Stimulated activated CD4-positive, alpha-beta T cell treated with anti-CD3 and anti-CD28 coated beads, Interleukin-4, amount 100 ng/mL, for 48 hours (primary cell): ENCODE measurements at regions not wholly inside any gene's neighbourhood (a gene's known extent, or its start where the extent isn't known, plus 50 kb on each side); places are given as distances from the start of the nearest gene placed in this dataset.

Experiments
- DNase-seq, 2 donors: peaks; one replicate each; pipeline ENCODE4 v3.0.0-alpha.2; 2020; ENCODE audit warnings: low read depth in 2 of 2

- no peak for DNase-seq
These were observed 258.9 kb downstream of the BRD1 start for GRCh38 chr22:49568751-49569285.

- no peak for DNase-seq
These were observed 259.5 kb downstream of the BRD1 start for GRCh38 chr22:49567899-49568750.

GRCh38 chr22:49566693-49567092 is 261.0 kb downstream of the BRD1 start:
- no peak for DNase-seq

- DNase-seq, result no peak
These were observed 261.5 kb downstream of the BRD1 start for GRCh38 chr22:49566141-49566541.

- DNase-seq, result no peak
These were observed 262.2 kb downstream of the BRD1 start for GRCh38 chr22:49565516-49565855.

GRCh38 chr22:49564666-49565515 is 262.8 kb downstream of the BRD1 start:
- DNase-seq, result no peak

- DNase-seq, result no peak
These were observed 263.6 kb downstream of the BRD1 start for GRCh38 chr22:49564054-49564453.

GRCh38 chr22:49562685-49563249 is 264.9 kb downstream of the BRD1 start:
- DNase-seq, result no peak

- DNase-seq, result no peak
These were observed 265.7 kb downstream of the BRD1 start for GRCh38 chr22:49561976-49562375.

GRCh38 chr22:49561338-49561737 is 266.3 kb downstream of the BRD1 start:
- no peak for DNase-seq

- no peak for DNase-seq
These were observed 272.1 kb downstream of the BRD1 start for GRCh38 chr22:49555526-49555925.

- no peak for DNase-seq
These were observed 272.9 kb downstream of the BRD1 start for GRCh38 chr22:49554741-49555140.

GRCh38 chr22:49554296-49554625 is 273.4 kb downstream of the BRD1 start:
- DNase-seq, result no peak

- DNase-seq, result no peak
These were observed 274.0 kb downstream of the BRD1 start for GRCh38 chr22:49553518-49554295.

GRCh38 chr22:49553076-49553475 is 274.6 kb downstream of the BRD1 start:
- DNase-seq, result no peak

- DNase-seq, result no peak
These were observed 275.6 kb downstream of the BRD1 start for GRCh38 chr22:49551897-49552614.

- no peak for DNase-seq
These were observed 276.2 kb downstream of the BRD1 start for GRCh38 chr22:49551446-49551845.

- no peak for DNase-seq
These were observed 276.8 kb downstream of the BRD1 start for GRCh38 chr22:49550766-49551362.

- no peak for DNase-seq
These were observed 277.6 kb downstream of the BRD1 start for GRCh38 chr22:49550141-49550430.

- no peak for DNase-seq
These were observed 278.2 kb downstream of the BRD1 start for GRCh38 chr22:49549256-49550140.
